Activated CD8-positive, alpha-beta memory T cell treated with anti-CD3 and anti-CD28 coated beads, Interleukin-2, amount 50 U/mL, for 24 hours (primary cell): ENCODE measurements at regions not wholly inside any gene's neighbourhood (a gene's known extent, or its start where the extent isn't known, plus 50 kb on each side); places are given as distances from the start of the nearest gene placed in this dataset.
A peak's percentile ranks its signal among the peaks of the same experiment; 100 is the strongest.

Experiments
- DNase-seq: peaks from one replicate; pipeline ENCODE4 v3.0.0-alpha.2; 2020; ENCODE audit errors: extremely low read depth

- DNase-seq = peak; percentile 42
Observed at GRCh38 chr3:10738688-10739372, 77.2 kb upstream of the SLC6A11 start.

- no peak for DNase-seq
Observed at GRCh38 chr3:10740954-10741353, 75.1 kb upstream of the SLC6A11 start.

- no peak for DNase-seq
Observed at GRCh38 chr3:10741891-10742671, 73.9 kb upstream of the SLC6A11 start.

- DNase-seq = no peak
Observed at GRCh38 chr3:10743366-10744097, 72.5 kb upstream of the SLC6A11 start.

DNA sequence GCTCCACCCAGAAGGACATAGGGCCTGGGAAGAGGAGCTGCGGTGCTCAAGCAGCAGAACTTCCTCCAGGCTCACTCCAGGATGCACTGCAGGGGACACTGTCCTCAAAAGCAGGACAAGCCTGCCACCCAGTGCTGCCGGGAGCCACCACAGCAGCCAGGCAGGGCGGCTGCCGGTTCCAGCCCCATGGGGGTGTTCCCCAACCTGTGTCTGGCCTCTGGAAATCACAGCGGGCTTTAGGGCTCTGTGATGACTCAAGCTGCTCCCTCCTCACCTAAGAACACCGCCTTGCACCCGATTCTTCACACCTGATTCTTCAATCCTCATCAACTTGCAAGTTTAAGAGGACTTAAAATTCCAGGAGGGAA lies 71.9 kb upstream of the SLC6A11 start:
- no peak for DNase-seq

DNA sequence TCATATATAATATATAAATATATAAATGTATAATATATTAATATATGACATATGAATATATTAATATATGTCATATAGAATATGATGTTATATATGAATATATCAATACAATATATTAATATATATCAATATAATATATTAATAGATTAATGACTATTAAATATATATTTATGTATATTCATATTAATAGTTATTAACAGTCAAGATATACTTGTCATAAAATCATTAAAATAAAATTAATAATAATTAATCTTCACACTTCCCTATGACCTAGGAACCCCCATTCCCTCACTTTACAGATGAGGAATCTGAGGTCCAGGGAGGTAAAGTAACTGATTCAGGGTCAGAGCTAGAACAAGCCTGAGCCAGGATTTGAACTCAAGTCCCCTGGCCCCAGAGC lies 70.6 kb upstream of the SLC6A11 start:
- DNase-seq = no peak

- DNase-seq = no peak
Observed at GRCh38 chr3:10746001-10746400, 70.0 kb upstream of the SLC6A11 start.

- DNase-seq = no peak
Observed at GRCh38 chr3:10746684-10747083, 69.3 kb upstream of the SLC6A11 start.

DNA sequence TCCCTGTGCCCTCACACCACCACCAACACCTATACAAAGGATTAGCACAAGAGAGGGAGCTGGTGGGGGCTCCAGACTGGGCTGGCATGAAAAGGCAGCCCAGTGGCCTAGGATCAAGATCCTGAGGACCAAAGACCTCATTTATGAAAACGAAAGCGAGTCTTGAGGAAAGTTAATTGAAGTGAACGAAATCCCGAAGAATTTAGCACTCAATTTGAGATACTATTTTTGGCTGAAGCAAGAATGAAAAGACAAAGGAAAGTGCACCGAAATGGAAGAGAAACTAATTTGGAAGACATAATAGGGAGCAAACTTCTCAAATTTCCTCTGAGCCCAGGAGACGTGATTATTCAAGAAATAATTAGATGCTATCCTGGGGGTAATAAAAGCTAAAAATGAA lies 68.7 kb upstream of the SLC6A11 start:
- DNase-seq = no peak

DNA sequence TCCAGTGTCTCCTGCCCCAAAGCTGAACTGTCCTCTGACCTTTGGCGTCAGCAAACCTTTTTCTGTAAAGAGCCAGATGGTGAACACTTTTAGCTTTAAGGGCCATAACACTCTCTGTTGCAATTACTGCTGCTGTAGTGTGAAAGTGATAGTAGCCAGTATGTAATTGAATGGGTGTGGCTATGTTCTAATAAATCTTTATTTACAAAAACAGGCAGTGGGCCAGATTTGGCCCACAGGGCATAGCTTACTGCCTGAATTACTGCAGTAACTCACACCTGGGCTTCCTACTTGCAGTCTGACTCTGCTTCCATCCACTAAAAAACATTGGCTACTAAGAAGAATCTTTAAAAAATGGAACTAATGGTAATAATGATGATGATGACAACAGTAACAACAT lies 68.0 kb upstream of the SLC6A11 start:
- DNase-seq = no peak

- DNase-seq = no peak
Observed at GRCh38 chr3:10753964-10754363, 62.1 kb upstream of the SLC6A11 start.

DNA sequence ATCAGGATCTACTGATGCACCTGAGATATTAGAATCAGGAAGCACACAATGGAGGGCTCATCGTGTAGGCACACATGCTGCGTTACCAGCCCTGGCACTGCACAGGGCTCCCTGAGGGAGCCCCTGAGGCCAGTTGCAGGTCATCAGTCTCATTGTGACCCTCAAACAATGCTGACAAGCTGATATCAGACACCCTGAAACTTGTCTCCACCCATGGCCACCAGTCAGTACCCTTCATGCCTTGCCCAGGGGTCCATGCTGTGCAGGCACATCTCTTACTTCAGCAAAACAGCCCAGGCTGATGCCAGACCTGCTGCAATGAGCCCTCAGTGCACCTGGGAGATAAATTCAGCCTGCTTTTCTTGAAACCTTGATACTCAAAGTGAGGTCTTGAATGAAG lies 59.5 kb upstream of the SLC6A11 start:
- DNase-seq = no peak

- no peak for DNase-seq
Observed at GRCh38 chr3:10757021-10757820, 58.8 kb upstream of the SLC6A11 start.

DNA sequence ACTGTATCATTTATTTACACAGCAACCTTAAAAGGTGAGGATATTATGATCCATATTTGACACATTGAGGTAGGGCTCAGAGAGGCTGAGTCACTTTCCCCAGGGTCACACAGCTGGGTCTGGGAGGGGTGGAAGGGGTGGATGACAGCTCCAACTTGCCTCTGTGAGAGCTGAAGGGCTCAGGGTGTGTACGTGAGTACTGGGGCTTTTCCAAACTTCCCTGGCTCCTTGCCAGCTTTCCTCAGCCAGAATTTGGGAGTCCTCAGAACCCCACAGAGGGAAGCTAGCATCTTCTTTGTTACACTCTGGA lies 58.3 kb upstream of the SLC6A11 start:
- no peak for DNase-seq

- no peak for DNase-seq
Observed at GRCh38 chr3:10758304-10759037, 57.6 kb upstream of the SLC6A11 start.

DNA sequence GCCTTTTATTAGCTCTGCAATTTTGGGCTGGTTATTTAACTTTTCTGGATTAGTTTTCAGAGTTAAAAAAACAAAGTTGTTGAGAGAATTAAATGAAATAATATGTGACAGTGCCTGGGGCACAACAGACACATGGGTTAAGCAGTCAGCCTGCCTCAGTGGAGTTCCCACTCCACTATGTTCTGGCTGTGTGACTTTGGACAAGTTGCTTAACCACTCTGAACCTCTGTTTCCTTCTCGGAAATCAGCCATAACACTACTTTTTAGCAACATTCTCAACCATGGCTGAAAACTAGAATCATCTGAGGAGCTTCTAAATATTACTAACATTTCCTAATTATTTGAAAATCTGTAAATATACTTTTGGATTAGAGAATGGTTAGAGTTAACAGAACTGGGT lies 56.5 kb upstream of the SLC6A11 start:
- DNase-seq = no peak

DNA sequence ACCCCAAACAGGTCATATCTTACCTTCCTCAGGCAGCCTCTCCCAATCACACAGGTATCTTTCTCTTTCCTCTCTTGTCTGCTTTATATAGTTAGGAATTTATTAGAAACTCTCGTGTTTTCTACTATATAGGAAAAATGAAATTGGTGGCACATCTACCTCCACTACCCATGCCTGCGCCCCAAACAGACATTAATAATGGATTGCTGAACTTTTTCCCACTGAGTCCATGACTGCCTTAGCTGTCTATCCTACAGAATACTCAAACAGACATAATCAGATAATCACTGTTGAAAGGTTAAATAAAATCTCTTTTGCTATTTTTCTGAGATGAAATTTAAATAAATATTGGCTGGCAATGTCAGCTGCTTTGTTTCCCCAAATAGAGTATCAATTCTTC lies 55.8 kb upstream of the SLC6A11 start:
- DNase-seq = no peak

DNA sequence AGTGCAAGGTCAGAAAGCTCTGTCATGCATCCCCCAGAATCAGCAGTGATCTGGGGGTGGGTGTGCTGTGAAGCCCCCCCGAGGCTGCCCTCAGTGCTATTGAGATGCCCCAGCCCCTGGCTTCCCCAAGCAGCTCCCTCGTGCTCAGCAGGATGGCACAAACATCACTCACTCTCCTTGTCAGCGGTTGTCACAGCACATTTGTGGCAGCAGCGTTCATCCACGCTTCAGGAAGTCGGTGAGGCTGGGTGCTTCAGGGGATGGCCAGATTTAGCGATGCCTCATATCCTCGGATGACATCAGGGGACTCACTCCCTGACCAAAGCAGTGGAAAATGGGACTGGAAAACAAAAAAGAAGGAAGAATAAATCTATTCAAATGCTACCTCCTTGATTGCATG lies 54.4 kb upstream of the SLC6A11 start:
- no peak for DNase-seq

- DNase-seq = no peak
Observed at GRCh38 chr3:10762116-10762515, 53.9 kb upstream of the SLC6A11 start.

DNA sequence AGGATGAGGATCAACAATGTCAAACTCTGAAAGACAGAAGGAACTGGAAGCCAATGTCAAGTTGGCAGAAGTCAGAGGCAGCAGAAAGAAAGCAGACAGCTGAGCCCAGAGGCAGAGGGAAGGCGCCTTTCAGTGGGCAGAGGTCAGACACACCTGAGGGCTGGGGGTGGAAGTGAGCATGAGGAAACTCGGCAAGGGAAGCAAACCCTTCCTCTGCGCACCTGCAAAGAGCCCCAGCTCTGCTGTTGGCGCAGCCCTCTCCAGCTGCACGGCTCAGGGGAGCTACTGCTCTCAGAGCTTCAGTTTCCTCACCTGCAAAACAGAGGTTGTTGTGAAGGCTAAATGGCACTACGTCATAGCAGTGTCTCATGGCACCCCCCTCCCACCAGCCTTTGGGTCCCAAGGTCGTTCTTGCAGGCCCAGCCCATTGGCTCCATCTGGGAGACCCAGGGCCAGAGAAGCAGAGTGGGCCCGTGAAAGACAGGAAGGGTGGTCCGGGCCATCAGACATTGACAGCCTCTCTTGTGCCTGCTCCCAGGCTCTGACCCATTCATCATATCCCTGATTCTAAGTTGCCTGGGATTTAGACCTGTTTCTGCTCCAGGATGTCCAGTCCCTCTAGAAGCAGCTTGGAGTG lies 53.3 kb upstream of the SLC6A11 start:
- no peak for DNase-seq

DNA sequence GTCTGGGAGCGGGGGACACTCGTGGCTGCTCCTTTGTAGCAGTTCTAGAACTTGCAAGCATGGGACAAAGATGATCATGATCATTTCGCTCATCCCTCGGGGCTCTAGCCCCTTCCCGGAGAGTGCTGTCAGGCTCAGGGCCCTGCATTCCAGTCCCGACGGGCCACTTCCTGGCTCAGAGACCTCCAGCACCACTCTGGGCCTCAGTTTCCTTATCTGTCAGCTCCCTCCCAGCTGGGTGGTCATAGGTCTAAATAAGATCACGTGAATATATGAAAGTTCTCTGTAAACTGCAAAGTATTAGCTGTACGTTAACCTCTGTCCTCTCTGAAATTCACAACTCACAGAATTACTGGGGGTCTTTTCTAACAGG lies 52.8 kb upstream of the SLC6A11 start:
- no peak for DNase-seq
